ENCODE measurements at regions not wholly inside any gene's neighbourhood (a gene's known extent, or its start where the extent isn't known, plus 50 kb on each side); places are given as distances from the start of the nearest gene placed in this dataset.

DNA sequence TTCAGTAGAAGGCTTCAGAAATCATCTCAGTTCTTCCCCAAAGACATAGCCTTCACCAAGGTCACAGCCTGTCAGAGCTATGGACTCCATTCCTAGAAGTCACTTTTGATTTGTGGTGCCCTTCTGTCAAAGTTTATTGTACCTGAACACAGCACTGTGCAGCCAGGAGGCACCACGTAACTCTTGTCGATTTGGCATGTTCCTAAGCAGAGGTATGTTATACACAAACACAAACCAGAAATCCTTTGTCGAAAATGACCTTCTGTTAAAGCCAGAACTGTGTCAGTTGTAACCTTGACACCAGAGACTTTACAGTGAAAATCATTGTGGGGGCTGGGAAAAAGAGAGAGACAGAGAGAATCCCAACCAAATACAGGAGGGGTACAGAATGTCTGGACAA, 62.6 kb upstream of the SGPP2 start:
- no peak for TF ChIP-seq CTCF (IDR thresholded peaks at IDR 0.05 in 8 of 11, conservative IDR thresholded peaks at IDR 0.05 in 3 of 11)
- no peak for TF ChIP-seq POLR2AphosphoS5 (IDR thresholded peaks at IDR 0.05)
- TF ChIP-seq POLR2A (IDR thresholded peaks at IDR 0.05): no peak

Data from spleen (tissue), 7 donors.